Hindlimb muscle (tissue), 1 donor: ENCODE measurements at regions not wholly inside any gene's neighbourhood (a gene's known extent, or its start where the extent isn't known, plus 50 kb on each side); places are given as distances from the start of the nearest gene placed in this dataset.

Source experiments
- DNase-seq: peaks from one replicate; pipeline ENCODE4 v3.0.0-alpha.2; 2013

GRCh38 chr3:4030624-4031023 lies 231.4 kb downstream of the LRRN1 start:
- no peak for DNase-seq

- no peak for DNase-seq
Observed at GRCh38 chr3:4033296-4033695, 234.1 kb downstream of the LRRN1 start.

GRCh38 chr3:4036046-4036445 lies 236.8 kb downstream of the LRRN1 start:
- no peak for DNase-seq

GRCh38 chr3:4038351-4038750 lies 239.1 kb downstream of the LRRN1 start:
- DNase-seq: no peak

- DNase-seq: no peak
Observed at GRCh38 chr3:4042070-4042469, 242.8 kb downstream of the LRRN1 start.

GRCh38 chr3:4042869-4043268 lies 243.6 kb downstream of the LRRN1 start:
- no peak for DNase-seq

- peak; percentile 16 for DNase-seq
Observed at GRCh38 chr3:4043867-4044575, 244.8 kb downstream of the LRRN1 start.

GRCh38 chr3:4044619-4045018 lies 245.4 kb downstream of the LRRN1 start:
- peak; percentile 18 for DNase-seq

GRCh38 chr3:4045756-4046155 lies 246.5 kb downstream of the LRRN1 start:
- no peak for DNase-seq

GRCh38 chr3:4047366-4047765 lies 248.1 kb downstream of the LRRN1 start:
- no peak for DNase-seq

GRCh38 chr3:4052706-4053105 lies 250.5 kb upstream of the SETMAR start:
- no peak for DNase-seq

GRCh38 chr3:4053975-4054374 lies 249.2 kb upstream of the SETMAR start:
- no peak for DNase-seq

- DNase-seq: no peak
Observed at GRCh38 chr3:4060064-4060463, 243.1 kb upstream of the SETMAR start.

GRCh38 chr3:4060603-4061002 lies 242.6 kb upstream of the SETMAR start:
- no peak for DNase-seq

- no peak for DNase-seq
Observed at GRCh38 chr3:4061195-4061594, 242.0 kb upstream of the SETMAR start.

- DNase-seq: no peak
Observed at GRCh38 chr3:4061783-4062360, 241.3 kb upstream of the SETMAR start.

- no peak for DNase-seq
Observed at GRCh38 chr3:4062621-4063020, 240.5 kb upstream of the SETMAR start.

- DNase-seq: no peak
Observed at GRCh38 chr3:4063916-4064574, 239.1 kb upstream of the SETMAR start.

GRCh38 chr3:4065085-4065484 lies 238.1 kb upstream of the SETMAR start:
- no peak for DNase-seq

GRCh38 chr3:4065554-4065953 lies 237.6 kb upstream of the SETMAR start:
- DNase-seq: no peak

GRCh38 chr3:4067893-4068292 lies 235.3 kb upstream of the SETMAR start:
- no peak for DNase-seq

GRCh38 chr3:4069796-4070195 lies 233.4 kb upstream of the SETMAR start:
- no peak for DNase-seq

- no peak for DNase-seq
Observed at GRCh38 chr3:4071481-4072184, 231.5 kb upstream of the SETMAR start.
